ENCODE measurements at regions not wholly inside any gene's neighbourhood (a gene's known extent, or its start where the extent isn't known, plus 50 kb on each side); places are given as distances from the start of the nearest gene placed in this dataset.
"Not testable (repeated sequence)": the region's sequence is repeated elsewhere in the genome, so short reads cannot be mapped to it uniquely, and the experiment has no call there.

DNA sequence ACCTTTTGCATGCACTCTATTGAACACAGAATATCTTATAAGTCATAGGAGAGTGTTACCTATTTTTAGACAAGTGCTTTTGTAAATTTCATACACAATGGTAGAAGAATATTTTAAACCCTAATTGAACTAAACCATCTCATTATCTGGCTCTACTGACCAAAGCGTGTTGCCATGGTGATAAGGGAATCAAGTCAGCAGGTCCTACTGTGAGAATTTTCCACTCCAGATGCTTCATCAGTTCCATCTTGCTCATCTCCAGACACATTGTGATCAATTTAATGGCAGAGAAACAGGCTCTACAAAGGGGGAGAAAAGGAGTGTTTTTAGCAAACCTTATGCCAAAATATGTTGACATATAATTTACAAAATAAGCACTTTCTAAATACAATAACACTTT is 621.9 kb upstream of the GHITM start:
- no peaks in the 10 kb centered on the region for H4K20me1 ChIP-seq (ENCODE audit: control insufficient read depth, extremely low read depth, insufficient read depth, low read length)
- H3K79me2 ChIP-seq (ENCODE audit: control insufficient read depth, insufficient read depth, low read length) = no peaks in the 10 kb centered on the region
- no peak overlapping the region for H3K27ac ChIP-seq (ENCODE audit: control insufficient read depth, insufficient read depth, low read length)
- no peaks in the 10 kb centered on the region for H3K27me3 ChIP-seq (ENCODE audit: control insufficient read depth, extremely low read depth, insufficient read depth, low read length)
- no peak overlapping the region for H2AFZ ChIP-seq (ENCODE audit: control insufficient read depth, low read length)
- no peaks in the 10 kb centered on the region for H3K9me1 ChIP-seq (ENCODE audit: control insufficient read depth, extremely low read depth, insufficient read depth, low read length)
- H3K4me2 ChIP-seq (ENCODE audit: control insufficient read depth, extremely low read depth, insufficient read depth, low read depth, low read length) = no peak overlapping the region
- FAIRE-seq (no peak), DNase-seq (ENCODE audit: low read depth, low spot score) (no peak)
- TF ChIP-seq, protein P1, sequence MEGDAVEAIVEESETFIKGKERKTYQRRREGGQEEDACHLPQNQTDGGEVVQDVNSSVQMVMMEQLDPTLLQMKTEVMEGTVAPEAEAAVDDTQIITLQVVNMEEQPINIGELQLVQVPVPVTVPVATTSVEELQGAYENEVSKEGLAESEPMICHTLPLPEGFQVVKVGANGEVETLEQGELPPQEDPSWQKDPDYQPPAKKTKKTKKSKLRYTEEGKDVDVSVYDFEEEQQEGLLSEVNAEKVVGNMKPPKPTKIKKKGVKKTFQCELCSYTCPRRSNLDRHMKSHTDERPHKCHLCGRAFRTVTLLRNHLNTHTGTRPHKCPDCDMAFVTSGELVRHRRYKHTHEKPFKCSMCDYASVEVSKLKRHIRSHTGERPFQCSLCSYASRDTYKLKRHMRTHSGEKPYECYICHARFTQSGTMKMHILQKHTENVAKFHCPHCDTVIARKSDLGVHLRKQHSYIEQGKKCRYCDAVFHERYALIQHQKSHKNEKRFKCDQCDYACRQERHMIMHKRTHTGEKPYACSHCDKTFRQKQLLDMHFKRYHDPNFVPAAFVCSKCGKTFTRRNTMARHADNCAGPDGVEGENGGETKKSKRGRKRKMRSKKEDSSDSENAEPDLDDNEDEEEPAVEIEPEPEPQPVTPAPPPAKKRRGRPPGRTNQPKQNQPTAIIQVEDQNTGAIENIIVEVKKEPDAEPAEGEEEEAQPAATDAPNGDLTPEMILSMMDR (optimal IDR thresholded peaks at IDR 0.05 in 1 of 3, IDR thresholded peaks at IDR 0.05 in 1 of 3, conservative IDR thresholded peaks at IDR 0.05 in 1 of 3; ENCODE audit: extremely low read depth in 1 of 3, insufficient read depth in 2 of 3, low read length in 3 of 3) = no peak
- no peak for TF ChIP-seq EZH2 (IDR thresholded peaks at IDR 0.05; ENCODE audit: low read length)
- dilution Hi-C loops (cut with MboI; ENCODE audit: extremely low pct_ligation_motif_present, low sequenced_read_pairs) = no loop called here
- H3K4me3 ChIP-seq (ENCODE audit: control insufficient read depth in 2 of 3, extremely low read depth in 1 of 3, insufficient read depth in 2 of 3, low read depth in 1 of 3, low read length in 3 of 3) = no peak overlapping the region
- H3K4me1 ChIP-seq (ENCODE audit: control insufficient read depth, extremely low read depth, insufficient read depth, low read length) = no peaks in the 10 kb centered on the region
- H3K36me3 ChIP-seq (ENCODE audit: control insufficient read depth in 2 of 2, extremely low read depth in 1 of 2, insufficient read depth in 2 of 2, low read length in 2 of 2) = no peaks in the 10 kb centered on the region
- no peaks in the 10 kb centered on the region for H3K9me3 ChIP-seq (ENCODE audit: control insufficient read depth, low read depth, low read length)
- H3K9ac ChIP-seq (ENCODE audit: control insufficient read depth, extremely low read depth, insufficient read depth, low read length) = no peak overlapping the region

GRCh38 chr10:83518779-83519178 is 620.5 kb upstream of the GHITM start:
- Histone ChIP-seq H3K79me2 (ENCODE audit: control insufficient read depth, insufficient read depth, low read length) (no peaks in the 10 kb centered on the region), H2AFZ (ENCODE audit: control insufficient read depth, low read length) (no peak overlapping the region), H3K27me3 (ENCODE audit: control insufficient read depth, extremely low read depth, insufficient read depth, low read length) (no peaks in the 10 kb centered on the region), H3K9ac (ENCODE audit: control insufficient read depth, extremely low read depth, insufficient read depth, low read length) (no peak overlapping the region), H3K4me1 (ENCODE audit: control insufficient read depth, extremely low read depth, insufficient read depth, low read length) (no peaks in the 10 kb centered on the region), H3K36me3 (ENCODE audit: control insufficient read depth in 2 of 2, extremely low read depth in 1 of 2, insufficient read depth in 2 of 2, low read length in 2 of 2) (no peaks in the 10 kb centered on the region), H3K27ac (ENCODE audit: control insufficient read depth, insufficient read depth, low read length) (no peak overlapping the region), H3K9me3 (ENCODE audit: control insufficient read depth, low read depth, low read length) (no peaks in the 10 kb centered on the region), H3K9me1 (ENCODE audit: control insufficient read depth, extremely low read depth, insufficient read depth, low read length) (no peaks in the 10 kb centered on the region), H4K20me1 (ENCODE audit: control insufficient read depth, extremely low read depth, insufficient read depth, low read length) (no peaks in the 10 kb centered on the region), H3K4me3 (ENCODE audit: control insufficient read depth in 2 of 3, extremely low read depth in 1 of 3, insufficient read depth in 2 of 3, low read depth in 1 of 3, low read length in 3 of 3) (no peak overlapping the region), H3K4me2 (ENCODE audit: control insufficient read depth, extremely low read depth, insufficient read depth, low read depth, low read length) (no peak overlapping the region)
- TF ChIP-seq, protein P1 (optimal IDR thresholded peaks at IDR 0.05 in 1 of 3, IDR thresholded peaks at IDR 0.05 in 1 of 3, conservative IDR thresholded peaks at IDR 0.05 in 1 of 3; ENCODE audit: extremely low read depth in 1 of 3, insufficient read depth in 2 of 3, low read length in 3 of 3) = no peak
- TF ChIP-seq EZH2 (IDR thresholded peaks at IDR 0.05; ENCODE audit: low read length) = no peak
- DNase-seq (ENCODE audit: low read depth, low spot score) (no peak), FAIRE-seq (no peak)
- dilution Hi-C loops (cut with MboI; ENCODE audit: extremely low pct_ligation_motif_present, low sequenced_read_pairs) = no loop called here

- dilution Hi-C loops (cut with MboI; ENCODE audit: extremely low pct_ligation_motif_present, low sequenced_read_pairs); FAIRE-seq: not testable (repeated sequence)
Observed at GRCh38 chr10:83520386-83520785, 618.9 kb upstream of the GHITM start.

More at GRCh38 chr10:83520386-83520785, 618.9 kb upstream of the GHITM start:
- H3K4me1 ChIP-seq (ENCODE audit: control insufficient read depth, extremely low read depth, insufficient read depth, low read length); H3K36me3 ChIP-seq (ENCODE audit: control insufficient read depth in 2 of 2, extremely low read depth in 1 of 2, insufficient read depth in 2 of 2, low read length in 2 of 2); DNase-seq (ENCODE audit: low read depth, low spot score); H3K79me2 ChIP-seq (ENCODE audit: control insufficient read depth, insufficient read depth, low read length); H4K20me1 ChIP-seq (ENCODE audit: control insufficient read depth, extremely low read depth, insufficient read depth, low read length); H3K27me3 ChIP-seq (ENCODE audit: control insufficient read depth, extremely low read depth, insufficient read depth, low read length); H2AFZ ChIP-seq (ENCODE audit: control insufficient read depth, low read length); H3K9me1 ChIP-seq (ENCODE audit: control insufficient read depth, extremely low read depth, insufficient read depth, low read length); H3K9me3 ChIP-seq (ENCODE audit: control insufficient read depth, low read depth, low read length); H3K9ac ChIP-seq (ENCODE audit: control insufficient read depth, extremely low read depth, insufficient read depth, low read length); H3K4me2 ChIP-seq (ENCODE audit: control insufficient read depth, extremely low read depth, insufficient read depth, low read depth, low read length); H3K4me3 ChIP-seq (ENCODE audit: control insufficient read depth in 2 of 3, extremely low read depth in 1 of 3, insufficient read depth in 2 of 3, low read depth in 1 of 3, low read length in 3 of 3); H3K27ac ChIP-seq (ENCODE audit: control insufficient read depth, insufficient read depth, low read length): not testable (repeated sequence)

All from keratinocyte (primary cell).